ENCODE measurements at regions not wholly inside any gene's neighbourhood (a gene's known extent, or its start where the extent isn't known, plus 50 kb on each side); places are given as distances from the start of the nearest gene placed in this dataset.

DNA sequence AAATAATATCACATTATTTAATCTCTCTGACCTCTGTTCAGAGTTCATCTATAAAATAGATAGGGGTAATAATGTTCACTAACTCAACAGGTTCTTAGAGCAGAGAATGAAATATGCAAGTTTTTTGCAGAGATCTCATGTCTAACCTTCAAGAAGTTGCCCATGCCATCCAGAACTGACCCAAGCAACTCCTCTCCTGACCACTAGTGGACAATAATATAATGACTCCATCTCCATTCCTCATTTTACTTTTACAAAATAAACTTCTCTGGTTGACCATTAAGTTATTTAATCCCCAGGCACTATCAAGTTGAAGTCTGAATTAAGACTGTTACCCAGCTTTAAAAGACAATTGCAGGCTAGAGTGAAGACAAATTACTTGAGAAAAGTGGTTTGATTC is 382.6 kb downstream of the KCNA4 start:
- DNase-seq (ENCODE audit: extremely low spot score) = no peak
- TF ChIP-seq, protein P1, sequence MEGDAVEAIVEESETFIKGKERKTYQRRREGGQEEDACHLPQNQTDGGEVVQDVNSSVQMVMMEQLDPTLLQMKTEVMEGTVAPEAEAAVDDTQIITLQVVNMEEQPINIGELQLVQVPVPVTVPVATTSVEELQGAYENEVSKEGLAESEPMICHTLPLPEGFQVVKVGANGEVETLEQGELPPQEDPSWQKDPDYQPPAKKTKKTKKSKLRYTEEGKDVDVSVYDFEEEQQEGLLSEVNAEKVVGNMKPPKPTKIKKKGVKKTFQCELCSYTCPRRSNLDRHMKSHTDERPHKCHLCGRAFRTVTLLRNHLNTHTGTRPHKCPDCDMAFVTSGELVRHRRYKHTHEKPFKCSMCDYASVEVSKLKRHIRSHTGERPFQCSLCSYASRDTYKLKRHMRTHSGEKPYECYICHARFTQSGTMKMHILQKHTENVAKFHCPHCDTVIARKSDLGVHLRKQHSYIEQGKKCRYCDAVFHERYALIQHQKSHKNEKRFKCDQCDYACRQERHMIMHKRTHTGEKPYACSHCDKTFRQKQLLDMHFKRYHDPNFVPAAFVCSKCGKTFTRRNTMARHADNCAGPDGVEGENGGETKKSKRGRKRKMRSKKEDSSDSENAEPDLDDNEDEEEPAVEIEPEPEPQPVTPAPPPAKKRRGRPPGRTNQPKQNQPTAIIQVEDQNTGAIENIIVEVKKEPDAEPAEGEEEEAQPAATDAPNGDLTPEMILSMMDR (IDR thresholded peaks at IDR 0.05; ENCODE audit: control extremely low read depth, extremely low read depth, low read depth, missing control alignments) = no peak
- CTCF ChIA-PET = interaction anchor here (2.0 kb wide), 1 partner anchor 11 kb away, joined by 6 read pairs; no protein-coding TSS in a partner anchor
- POLR2A ChIA-PET = no interaction called here

DNA sequence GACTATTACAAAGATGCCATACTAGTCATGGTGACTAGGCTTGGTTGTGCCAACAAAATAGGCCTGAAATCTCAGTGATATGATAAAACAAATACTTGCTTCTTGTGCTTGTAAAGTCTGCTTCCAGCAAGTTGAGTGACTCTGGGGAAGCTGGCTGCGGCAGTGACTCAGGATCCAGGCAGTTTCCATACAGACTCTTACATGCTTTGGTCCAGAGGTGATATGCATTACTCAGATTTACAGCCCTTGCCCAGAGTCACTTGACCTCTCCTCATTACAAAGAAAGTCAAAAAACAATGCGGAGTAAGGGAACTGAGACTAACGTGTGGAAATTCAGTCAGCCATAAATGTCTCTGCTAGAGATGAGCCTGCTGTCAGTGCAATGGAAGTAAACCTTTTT is 387.5 kb downstream of the KCNA4 start:
- CTCF ChIA-PET = interaction anchor here (1.0 to 2.4 kb wide), 2 partner anchors 10 to 23 kb away, joined by 4 to 5 read pairs; no protein-coding TSS in a partner anchor
- TF ChIP-seq, protein P1 (IDR thresholded peaks at IDR 0.05; ENCODE audit: control extremely low read depth, extremely low read depth, low read depth, missing control alignments) = no peak
- DNase-seq (ENCODE audit: extremely low spot score) = no peak
- POLR2A ChIA-PET = no interaction called here

- CTCF ChIA-PET = interaction anchor here (1.0 to 1.3 kb wide), 3 partner anchors 11 to 25 kb away, joined by 3 to 4 read pairs (median 3); no protein-coding TSS in a partner anchor
- POLR2A ChIA-PET = no interaction called here
- DNase-seq (ENCODE audit: extremely low spot score) = no peak
- TF ChIP-seq, protein P1 (IDR thresholded peaks at IDR 0.05; ENCODE audit: control extremely low read depth, extremely low read depth, low read depth, missing control alignments) = no peak
These were observed 388.2 kb downstream of the KCNA4 start for GRCh38 chr11:29628609-29629008.

DNA sequence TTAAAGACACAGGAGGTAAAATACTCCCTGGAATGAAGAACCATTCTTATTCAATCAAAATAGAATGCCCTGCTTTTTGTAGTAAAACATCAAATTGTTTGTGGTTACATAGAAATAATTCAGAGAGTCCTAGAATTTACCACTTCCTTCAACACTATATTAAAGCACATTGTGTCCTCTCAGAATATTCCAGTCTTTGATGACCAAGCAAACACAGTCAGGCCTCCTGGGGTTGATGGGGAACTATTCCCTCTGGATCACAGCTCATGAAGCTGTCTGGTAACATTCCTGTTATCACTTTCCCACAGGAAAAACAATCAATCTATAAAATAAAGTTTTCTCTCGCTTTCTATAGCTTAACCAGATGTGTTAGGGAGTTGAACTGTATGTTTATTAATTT is 389.3 kb downstream of the KCNA4 start:
- no peak for DNase-seq (ENCODE audit: extremely low spot score)
- POLR2A ChIA-PET = no interaction called here
- CTCF ChIA-PET = interaction anchor here (1.2 to 1.3 kb wide), 2 partner anchors 13 to 24 kb away, joined by 3 read pairs; no protein-coding TSS in a partner anchor
- TF ChIP-seq, protein P1 (IDR thresholded peaks at IDR 0.05; ENCODE audit: control extremely low read depth, extremely low read depth, low read depth, missing control alignments) = no peak

DNA sequence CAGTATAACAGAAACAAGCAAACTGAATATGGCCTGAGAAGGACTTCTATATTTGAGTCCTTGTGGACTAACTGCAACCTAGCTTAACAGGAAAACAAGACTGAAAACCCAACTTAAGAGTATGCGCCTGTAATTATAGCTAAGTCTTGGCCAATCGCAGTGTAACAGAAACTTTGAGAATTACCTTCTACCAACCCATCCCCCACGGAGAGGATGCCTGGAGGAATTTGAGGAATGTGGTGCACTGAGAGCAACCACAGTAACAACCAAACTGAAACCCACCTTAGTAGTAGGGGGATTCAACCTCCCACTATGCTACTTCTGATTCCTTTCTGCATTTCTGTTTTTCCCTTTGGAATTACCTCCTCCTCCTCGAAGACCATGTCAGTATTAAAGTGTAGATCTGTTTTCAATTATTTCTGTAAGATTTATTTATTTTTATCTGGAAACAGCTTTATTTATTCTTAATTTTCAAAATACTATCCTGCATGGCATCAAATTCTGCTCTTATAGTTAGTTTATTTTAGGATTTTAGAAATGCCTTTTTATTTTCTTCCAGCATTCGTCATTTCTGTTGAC is 393.6 kb downstream of the KCNA4 start:
- no peak for DNase-seq (ENCODE audit: extremely low spot score)
- ChIA-PET POLR2A (no interaction called here), CTCF (interaction anchor here (0.7 to 2.1 kb wide), 5 partner anchors 8 to 42 kb away, joined by 3 to 6 read pairs (median 3); no protein-coding TSS in a partner anchor)
- TF ChIP-seq, protein P1 (IDR thresholded peaks at IDR 0.05; ENCODE audit: control extremely low read depth, extremely low read depth, low read depth, missing control alignments) = no peak

GRCh38 chr11:29616611-29617010 is 400.2 kb downstream of the KCNA4 start:
- TF ChIP-seq, protein P1 (IDR thresholded peaks at IDR 0.05; ENCODE audit: control extremely low read depth, extremely low read depth, low read depth, missing control alignments) = no peak
- ChIA-PET CTCF (no interaction called here), POLR2A (no interaction called here)
- DNase-seq (ENCODE audit: extremely low spot score) = no peak

All from GM10248 (cell line).